K562 (cell line): ENCODE measurements at regions not wholly inside any gene's neighbourhood (a gene's known extent, or its start where the extent isn't known, plus 50 kb on each side); places are given as distances from the start of the nearest gene placed in this dataset.

Experiments
- ELF1 ChIP-seq: fragments of 200-800 bp; sonication (Bioruptor generic); IDR thresholded peaks from 2 replicates; pipeline ENCODE4 v1.6.1; 2016; ENCODE audit warnings: missing genetic modification characterization, missing compliant biosample characterization
- FOXA3 ChIP-seq, 2 experiments: fragments of 450-650 bp in 1 of 2; sonication (generic) in 1 of 2; formaldehyde crosslinking; IDR thresholded peaks in 1 of 2; conservative IDR thresholded peaks in 1 of 2; 2 replicates each; pipeline versions ENCODE4 v1.4.0 to v1.8.0; 2020 to 2022; ENCODE audit warnings: mild to moderate bottlenecking in 2 of 2, missing genetic modification reagents in 1 of 2
- KDM4B ChIP-seq, 2 experiments: fragments of 450-650 bp in 1 of 2; sonication (generic) in 1 of 2; IDR thresholded peaks; 2 replicates each; pipeline ENCODE4 v1.6.1; 2016 to 2017; ENCODE audit warnings: borderline replicate concordance in 2 of 2, antibody characterized with exemption in 1 of 2, low read depth in 1 of 2, mild to moderate bottlenecking in 1 of 2
- NFYB ChIP-seq: IDR thresholded peaks from 2 replicates; pipeline ENCODE4 v1.6.1; 2011; ENCODE audit warnings: mild to moderate bottlenecking, moderate library complexity; ENCODE audit not compliant: insufficient read length; ENCODE audit errors: extremely low read depth
- NR3C1 ChIP-seq: sonication (generic); formaldehyde crosslinking; IDR thresholded peaks from 2 replicates; pipeline ENCODE4 v1.8.1; 2022; ENCODE audit warnings: missing genetic modification reagents
- NRF1 ChIP-seq, 2 experiments: fragments of 450-650 bp; IDR thresholded peaks in 1 of 2; conservative IDR thresholded peaks in 1 of 2; 2 replicates each; pipeline ENCODE4 v1.6.1; 2014; ENCODE audit warnings: mild to moderate bottlenecking in 2 of 2
- ZNF589 ChIP-seq: fragments of 200-800 bp; sonication (Bioruptor generic); IDR thresholded peaks from 2 replicates; pipeline ENCODE4 v1.6.1; 2016; ENCODE audit warnings: low read depth, missing genetic modification characterization, missing compliant biosample characterization
- ZNF76 ChIP-seq: fragments of 250-450 bp; sonication (Bioruptor Pico); IDR thresholded peaks from 2 replicates; pipeline ENCODE4 v1.4.0; 2020; ENCODE audit warnings: mild to moderate bottlenecking, moderate library complexity, borderline replicate concordance
- TF ChIP-seq, protein P1 (sequence below): fragments of 200-600 bp; sonication (generic); IDR thresholded peaks from one replicate; pipeline ENCODE4 v1.6.1; 2012; ENCODE audit warnings: mild to moderate bottlenecking, low read depth, low read length, inconsistent platforms
- TF ChIP-seq, protein P2 (sequence below): fragments of 450-650 bp; IDR thresholded peaks from 2 replicates; pipeline ENCODE4 v1.6.1; 2017; ENCODE audit warnings: antibody characterized with exemption, mild to moderate bottlenecking
- TF ChIP-seq, protein P3 (sequence below): sonication (generic); formaldehyde crosslinking; IDR thresholded peaks from 2 replicates; pipeline ENCODE4 v1.9.0; 2022; ENCODE audit warnings: mild to moderate bottlenecking, missing genetic modification reagents

- TF ChIP-seq, protein P1, sequence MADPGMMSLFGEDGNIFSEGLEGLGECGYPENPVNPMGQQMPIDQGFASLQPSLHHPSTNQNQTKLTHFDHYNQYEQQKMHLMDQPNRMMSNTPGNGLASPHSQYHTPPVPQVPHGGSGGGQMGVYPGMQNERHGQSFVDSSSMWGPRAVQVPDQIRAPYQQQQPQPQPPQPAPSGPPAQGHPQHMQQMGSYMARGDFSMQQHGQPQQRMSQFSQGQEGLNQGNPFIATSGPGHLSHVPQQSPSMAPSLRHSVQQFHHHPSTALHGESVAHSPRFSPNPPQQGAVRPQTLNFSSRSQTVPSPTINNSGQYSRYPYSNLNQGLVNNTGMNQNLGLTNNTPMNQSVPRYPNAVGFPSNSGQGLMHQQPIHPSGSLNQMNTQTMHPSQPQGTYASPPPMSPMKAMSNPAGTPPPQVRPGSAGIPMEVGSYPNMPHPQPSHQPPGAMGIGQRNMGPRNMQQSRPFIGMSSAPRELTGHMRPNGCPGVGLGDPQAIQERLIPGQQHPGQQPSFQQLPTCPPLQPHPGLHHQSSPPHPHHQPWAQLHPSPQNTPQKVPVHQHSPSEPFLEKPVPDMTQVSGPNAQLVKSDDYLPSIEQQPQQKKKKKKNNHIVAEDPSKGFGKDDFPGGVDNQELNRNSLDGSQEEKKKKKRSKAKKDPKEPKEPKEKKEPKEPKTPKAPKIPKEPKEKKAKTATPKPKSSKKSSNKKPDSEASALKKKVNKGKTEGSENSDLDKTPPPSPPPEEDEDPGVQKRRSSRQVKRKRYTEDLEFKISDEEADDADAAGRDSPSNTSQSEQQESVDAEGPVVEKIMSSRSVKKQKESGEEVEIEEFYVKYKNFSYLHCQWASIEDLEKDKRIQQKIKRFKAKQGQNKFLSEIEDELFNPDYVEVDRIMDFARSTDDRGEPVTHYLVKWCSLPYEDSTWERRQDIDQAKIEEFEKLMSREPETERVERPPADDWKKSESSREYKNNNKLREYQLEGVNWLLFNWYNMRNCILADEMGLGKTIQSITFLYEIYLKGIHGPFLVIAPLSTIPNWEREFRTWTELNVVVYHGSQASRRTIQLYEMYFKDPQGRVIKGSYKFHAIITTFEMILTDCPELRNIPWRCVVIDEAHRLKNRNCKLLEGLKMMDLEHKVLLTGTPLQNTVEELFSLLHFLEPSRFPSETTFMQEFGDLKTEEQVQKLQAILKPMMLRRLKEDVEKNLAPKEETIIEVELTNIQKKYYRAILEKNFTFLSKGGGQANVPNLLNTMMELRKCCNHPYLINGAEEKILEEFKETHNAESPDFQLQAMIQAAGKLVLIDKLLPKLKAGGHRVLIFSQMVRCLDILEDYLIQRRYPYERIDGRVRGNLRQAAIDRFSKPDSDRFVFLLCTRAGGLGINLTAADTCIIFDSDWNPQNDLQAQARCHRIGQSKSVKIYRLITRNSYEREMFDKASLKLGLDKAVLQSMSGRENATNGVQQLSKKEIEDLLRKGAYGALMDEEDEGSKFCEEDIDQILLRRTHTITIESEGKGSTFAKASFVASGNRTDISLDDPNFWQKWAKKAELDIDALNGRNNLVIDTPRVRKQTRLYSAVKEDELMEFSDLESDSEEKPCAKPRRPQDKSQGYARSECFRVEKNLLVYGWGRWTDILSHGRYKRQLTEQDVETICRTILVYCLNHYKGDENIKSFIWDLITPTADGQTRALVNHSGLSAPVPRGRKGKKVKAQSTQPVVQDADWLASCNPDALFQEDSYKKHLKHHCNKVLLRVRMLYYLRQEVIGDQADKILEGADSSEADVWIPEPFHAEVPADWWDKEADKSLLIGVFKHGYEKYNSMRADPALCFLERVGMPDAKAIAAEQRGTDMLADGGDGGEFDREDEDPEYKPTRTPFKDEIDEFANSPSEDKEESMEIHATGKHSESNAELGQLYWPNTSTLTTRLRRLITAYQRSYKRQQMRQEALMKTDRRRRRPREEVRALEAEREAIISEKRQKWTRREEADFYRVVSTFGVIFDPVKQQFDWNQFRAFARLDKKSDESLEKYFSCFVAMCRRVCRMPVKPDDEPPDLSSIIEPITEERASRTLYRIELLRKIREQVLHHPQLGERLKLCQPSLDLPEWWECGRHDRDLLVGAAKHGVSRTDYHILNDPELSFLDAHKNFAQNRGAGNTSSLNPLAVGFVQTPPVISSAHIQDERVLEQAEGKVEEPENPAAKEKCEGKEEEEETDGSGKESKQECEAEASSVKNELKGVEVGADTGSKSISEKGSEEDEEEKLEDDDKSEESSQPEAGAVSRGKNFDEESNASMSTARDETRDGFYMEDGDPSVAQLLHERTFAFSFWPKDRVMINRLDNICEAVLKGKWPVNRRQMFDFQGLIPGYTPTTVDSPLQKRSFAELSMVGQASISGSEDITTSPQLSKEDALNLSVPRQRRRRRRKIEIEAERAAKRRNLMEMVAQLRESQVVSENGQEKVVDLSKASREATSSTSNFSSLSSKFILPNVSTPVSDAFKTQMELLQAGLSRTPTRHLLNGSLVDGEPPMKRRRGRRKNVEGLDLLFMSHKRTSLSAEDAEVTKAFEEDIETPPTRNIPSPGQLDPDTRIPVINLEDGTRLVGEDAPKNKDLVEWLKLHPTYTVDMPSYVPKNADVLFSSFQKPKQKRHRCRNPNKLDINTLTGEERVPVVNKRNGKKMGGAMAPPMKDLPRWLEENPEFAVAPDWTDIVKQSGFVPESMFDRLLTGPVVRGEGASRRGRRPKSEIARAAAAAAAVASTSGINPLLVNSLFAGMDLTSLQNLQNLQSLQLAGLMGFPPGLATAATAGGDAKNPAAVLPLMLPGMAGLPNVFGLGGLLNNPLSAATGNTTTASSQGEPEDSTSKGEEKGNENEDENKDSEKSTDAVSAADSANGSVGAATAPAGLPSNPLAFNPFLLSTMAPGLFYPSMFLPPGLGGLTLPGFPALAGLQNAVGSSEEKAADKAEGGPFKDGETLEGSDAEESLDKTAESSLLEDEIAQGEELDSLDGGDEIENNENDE: no peak
- TF ChIP-seq FOXA3 (CRISPR knock-in tag; conservative IDR thresholded peaks at IDR 0.05 in 1 of 2, IDR thresholded peaks at IDR 0.05 in 1 of 2) (no peak), ZNF76 (CRISPR knock-in tag) (no peak), NFYB (peak; percentile 99), NRF1 (conservative IDR thresholded peaks at IDR 0.05 in 1 of 2, IDR thresholded peaks at IDR 0.05 in 1 of 2) (peak; percentile 71 to 78), ZNF589 (CRISPR knock-in tag) (peak; percentile 82), ELF1 (tag) (peak; percentile 43; the same call in 1 of the 2 replicates), KDM4B (IDR thresholded peaks at IDR 0.05; ENCODE audit: borderline replicate concordance in 2 of 2, low read depth in 1 of 2) (no peak), NR3C1 (CRISPR knock-in tag) (no peak)
- TF ChIP-seq, protein P2, sequence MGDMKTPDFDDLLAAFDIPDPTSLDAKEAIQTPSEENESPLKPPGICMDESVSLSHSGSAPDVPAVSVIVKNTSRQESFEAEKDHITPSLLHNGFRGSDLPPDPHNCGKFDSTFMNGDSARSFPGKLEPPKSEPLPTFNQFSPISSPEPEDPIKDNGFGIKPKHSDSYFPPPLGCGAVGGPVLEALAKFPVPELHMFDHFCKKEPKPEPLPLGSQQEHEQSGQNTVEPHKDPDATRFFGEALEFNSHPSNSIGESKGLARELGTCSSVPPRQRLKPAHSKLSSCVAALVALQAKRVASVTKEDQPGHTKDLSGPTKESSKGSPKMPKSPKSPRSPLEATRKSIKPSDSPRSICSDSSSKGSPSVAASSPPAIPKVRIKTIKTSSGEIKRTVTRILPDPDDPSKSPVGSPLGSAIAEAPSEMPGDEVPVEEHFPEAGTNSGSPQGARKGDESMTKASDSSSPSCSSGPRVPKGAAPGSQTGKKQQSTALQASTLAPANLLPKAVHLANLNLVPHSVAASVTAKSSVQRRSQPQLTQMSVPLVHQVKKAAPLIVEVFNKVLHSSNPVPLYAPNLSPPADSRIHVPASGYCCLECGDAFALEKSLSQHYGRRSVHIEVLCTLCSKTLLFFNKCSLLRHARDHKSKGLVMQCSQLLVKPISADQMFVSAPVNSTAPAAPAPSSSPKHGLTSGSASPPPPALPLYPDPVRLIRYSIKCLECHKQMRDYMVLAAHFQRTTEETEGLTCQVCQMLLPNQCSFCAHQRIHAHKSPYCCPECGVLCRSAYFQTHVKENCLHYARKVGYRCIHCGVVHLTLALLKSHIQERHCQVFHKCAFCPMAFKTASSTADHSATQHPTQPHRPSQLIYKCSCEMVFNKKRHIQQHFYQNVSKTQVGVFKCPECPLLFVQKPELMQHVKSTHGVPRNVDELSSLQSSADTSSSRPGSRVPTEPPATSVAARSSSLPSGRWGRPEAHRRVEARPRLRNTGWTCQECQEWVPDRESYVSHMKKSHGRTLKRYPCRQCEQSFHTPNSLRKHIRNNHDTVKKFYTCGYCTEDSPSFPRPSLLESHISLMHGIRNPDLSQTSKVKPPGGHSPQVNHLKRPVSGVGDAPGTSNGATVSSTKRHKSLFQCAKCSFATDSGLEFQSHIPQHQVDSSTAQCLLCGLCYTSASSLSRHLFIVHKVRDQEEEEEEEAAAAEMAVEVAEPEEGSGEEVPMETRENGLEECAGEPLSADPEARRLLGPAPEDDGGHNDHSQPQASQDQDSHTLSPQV: peak; percentile 44; the same call in 1 of the 2 replicates
- TF ChIP-seq, protein P3, sequence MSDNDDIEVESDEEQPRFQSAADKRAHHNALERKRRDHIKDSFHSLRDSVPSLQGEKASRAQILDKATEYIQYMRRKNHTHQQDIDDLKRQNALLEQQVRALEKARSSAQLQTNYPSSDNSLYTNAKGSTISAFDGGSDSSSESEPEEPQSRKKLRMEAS (CRISPR knock-in tag): peak; percentile 73
Measured at GRCh38 chr21:38965910-38966504, 160.3 kb downstream of the ETS2 start (continued).
